ENCODE measurements at regions not wholly inside any gene's neighbourhood (a gene's known extent, or its start where the extent isn't known, plus 50 kb on each side); places are given as distances from the start of the nearest gene placed in this dataset.

DNA sequence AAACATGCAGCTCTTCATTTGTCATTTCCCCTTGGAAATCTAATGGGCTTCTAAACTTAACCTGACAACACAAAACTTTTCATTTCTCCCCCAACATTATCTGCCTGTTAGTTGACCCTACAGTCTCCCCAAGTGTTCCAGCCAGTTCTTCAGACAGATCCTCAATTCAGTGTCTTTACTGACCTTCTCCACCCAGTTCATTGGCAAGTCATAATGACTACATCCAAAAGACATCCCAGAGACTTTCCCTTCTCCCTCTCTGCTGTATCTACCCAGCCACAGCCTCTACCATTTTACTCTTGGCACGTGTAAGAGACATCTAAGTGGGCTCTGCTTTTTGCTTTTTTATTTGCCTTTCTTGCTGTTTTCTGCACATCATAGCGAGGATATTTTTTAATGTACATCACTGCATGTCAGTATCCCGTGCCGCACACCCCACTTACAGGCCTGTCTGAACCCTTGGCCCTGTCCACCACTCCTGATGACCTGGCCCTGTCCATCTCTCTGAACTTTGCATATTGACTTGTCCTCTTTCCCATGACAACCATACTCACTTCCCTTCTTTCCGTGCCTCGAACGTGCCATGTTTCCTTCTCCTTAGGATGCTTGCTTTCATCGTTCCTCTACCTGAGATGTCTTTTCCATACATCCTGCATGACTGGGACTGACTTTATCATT is 391.9 kb downstream of the IRS2 start:
- Histone ChIP-seq H2BK20ac (ENCODE audit: low read depth, low read length, poor library complexity, severe bottlenecking) (no peak overlapping the region), H3K4me2 (ENCODE audit: insufficient read depth, insufficient read length, low read length) (no peak overlapping the region), H3K79me2 (ENCODE audit: insufficient read depth, low read length) (no peaks in the 10 kb centered on the region), H3K9ac (ENCODE audit: extremely low read depth, insufficient read length, low read length) (no peak overlapping the region), H2AK5ac (ENCODE audit: insufficient read length, low read length) (no peak overlapping the region), H2AFZ (ENCODE audit: low read length) (no peak overlapping the region), H3T11ph (ENCODE audit: low read length) (no peak overlapping the region), H3K27ac (ENCODE audit: insufficient read length, low read depth, low read length) (no peak overlapping the region), H4K5ac (ENCODE audit: insufficient read length, low read depth, low read length) (no peak overlapping the region), H4K20me1 (ENCODE audit: control insufficient read depth, insufficient read depth, insufficient read length) (no peaks in the 10 kb centered on the region), H3K18ac (ENCODE audit: insufficient read length, low read depth, low read length) (no peak overlapping the region), H3K23ac (ENCODE audit: insufficient read length, low read depth, low read length) (no peak overlapping the region), H2BK120ac (ENCODE audit: low read depth, low read length, poor library complexity, severe bottlenecking) (no peak overlapping the region), H2BK5ac (ENCODE audit: insufficient read length, low read length) (no peak overlapping the region), H4K91ac (ENCODE audit: insufficient read length, low read depth, low read length) (no peak overlapping the region), H3K9me3 (ENCODE audit: control insufficient read depth, low read depth, low read length) (no peaks in the 10 kb centered on the region), H3K56ac (ENCODE audit: insufficient read length, low read depth, low read length) (no peak overlapping the region), H2BK12ac (ENCODE audit: insufficient read length, low read depth, low read length) (no peak overlapping the region), H3K23me2 (ENCODE audit: insufficient read length, low read depth, low read length, poor library complexity, severe bottlenecking) (no peaks in the 10 kb centered on the region), H3K14ac (ENCODE audit: insufficient read depth, low read length) (no peak overlapping the region), H3K4ac (ENCODE audit: low read depth, low read length) (no peak overlapping the region), H3K27me3 (ENCODE audit: insufficient read depth, low read length) (0 out of 2 replicates have a peak, but pooled peaks cover 3% of the 10 kb centered on the region), H4K8ac (replicated peaks; ENCODE audit: insufficient read length, low read depth, low read length) (no peak overlapping the region), H2BK15ac (ENCODE audit: low read depth, low read length) (no peak overlapping the region), H3K79me1 (ENCODE audit: insufficient read depth, low read depth, low read length, poor library complexity, severe bottlenecking) (no peaks in the 10 kb centered on the region), H3K4me1 (ENCODE audit: insufficient read depth, low read length) (no peaks in the 10 kb centered on the region)
- no peaks in the 10 kb centered on the region; the same call in 1 of the 2 replicates for H3K27me3 Mint-ChIP-seq (ENCODE audit: low read depth)
- H3K36me3 Mint-ChIP-seq (ENCODE audit: insufficient read depth in 1 of 3, low read depth in 3 of 3) = no peaks in the 10 kb centered on the region
- DNase-seq = no peak
- H3K9me3 Mint-ChIP-seq = peaks cover 0 to 2% of the 10 kb centered on the region in 2 experiments; a peak in 1 of 5 replicates
- TF ChIP-seq, protein P1, sequence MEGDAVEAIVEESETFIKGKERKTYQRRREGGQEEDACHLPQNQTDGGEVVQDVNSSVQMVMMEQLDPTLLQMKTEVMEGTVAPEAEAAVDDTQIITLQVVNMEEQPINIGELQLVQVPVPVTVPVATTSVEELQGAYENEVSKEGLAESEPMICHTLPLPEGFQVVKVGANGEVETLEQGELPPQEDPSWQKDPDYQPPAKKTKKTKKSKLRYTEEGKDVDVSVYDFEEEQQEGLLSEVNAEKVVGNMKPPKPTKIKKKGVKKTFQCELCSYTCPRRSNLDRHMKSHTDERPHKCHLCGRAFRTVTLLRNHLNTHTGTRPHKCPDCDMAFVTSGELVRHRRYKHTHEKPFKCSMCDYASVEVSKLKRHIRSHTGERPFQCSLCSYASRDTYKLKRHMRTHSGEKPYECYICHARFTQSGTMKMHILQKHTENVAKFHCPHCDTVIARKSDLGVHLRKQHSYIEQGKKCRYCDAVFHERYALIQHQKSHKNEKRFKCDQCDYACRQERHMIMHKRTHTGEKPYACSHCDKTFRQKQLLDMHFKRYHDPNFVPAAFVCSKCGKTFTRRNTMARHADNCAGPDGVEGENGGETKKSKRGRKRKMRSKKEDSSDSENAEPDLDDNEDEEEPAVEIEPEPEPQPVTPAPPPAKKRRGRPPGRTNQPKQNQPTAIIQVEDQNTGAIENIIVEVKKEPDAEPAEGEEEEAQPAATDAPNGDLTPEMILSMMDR (conservative IDR thresholded peaks at IDR 0.05) = no peak
- WGBS (ENCODE audit: extremely low coverage, insufficient read length, low lambda C conversion rate) = no CpG with 5 or more reads among the region's 8 CpGs
- no peak overlapping the region for H3K4me3 Mint-ChIP-seq
- no peak overlapping the region for H3K27ac Mint-ChIP-seq
- no peaks in the 10 kb centered on the region; a peak in 1 of 4 replicates for H3K4me1 Mint-ChIP-seq

Data from H9 (cell line).